Stimulated activated CD4-positive, alpha-beta T cell treated with anti-CD3 and anti-CD28 coated beads, Interleukin-12 subunit alpha, Interleukin-12 subunit beta, amount 100 ng/mL, for 24 hours (primary cell): ENCODE measurements at regions not wholly inside any gene's neighbourhood (a gene's known extent, or its start where the extent isn't known, plus 50 kb on each side); places are given as distances from the start of the nearest gene placed in this dataset.

ENCODE experiments used
- DNase-seq, 2 experiments: peaks; one replicate each; pipeline ENCODE4 v3.0.0-alpha.2; 2020; ENCODE audit warnings: low read depth in 2 of 2

- DNase-seq = no peak
Measured at GRCh38 chr2:146301287-146301686, 1543.5 kb upstream of the ACVR2A start.

- DNase-seq = no peak
Measured at GRCh38 chr2:146295080-146295670, 1549.7 kb upstream of the ACVR2A start.

- DNase-seq = no peak
Measured at GRCh38 chr2:146287281-146287680, 1557.5 kb upstream of the ACVR2A start.

GRCh38 chr2:146278881-146279280, 1565.9 kb upstream of the ACVR2A start:
- DNase-seq = no peak

- no peak for DNase-seq
Measured at GRCh38 chr2:146271131-146271831, 1573.5 kb upstream of the ACVR2A start.

- DNase-seq = no peak
Measured at GRCh38 chr2:146270618-146271017, 1574.2 kb upstream of the ACVR2A start.

GRCh38 chr2:146267093-146267492, 1577.7 kb upstream of the ACVR2A start:
- DNase-seq = no peak

- DNase-seq = no peak
Measured at GRCh38 chr2:146265656-146266055, 1579.2 kb upstream of the ACVR2A start.

- DNase-seq = no peak
Measured at GRCh38 chr2:146262606-146263005, 1582.2 kb upstream of the ACVR2A start.

GRCh38 chr2:146260551-146260950, 1584.3 kb upstream of the ACVR2A start:
- no peak for DNase-seq

- DNase-seq = no peak
Measured at GRCh38 chr2:146259816-146260215, 1585.0 kb upstream of the ACVR2A start.

- DNase-seq = no peak
Measured at GRCh38 chr2:146258071-146258470, 1586.8 kb upstream of the ACVR2A start.

- DNase-seq = no peak
Measured at GRCh38 chr2:146252119-146252518, 1592.7 kb upstream of the ACVR2A start.

GRCh38 chr2:146251328-146251727, 1593.5 kb upstream of the ACVR2A start:
- DNase-seq = no peak

GRCh38 chr2:146246736-146247523, 1597.9 kb upstream of the ACVR2A start:
- no peak for DNase-seq

GRCh38 chr2:146246002-146246735, 1598.7 kb upstream of the ACVR2A start:
- DNase-seq = no peak

- no peak for DNase-seq
Measured at GRCh38 chr2:146244830-146245229, 1600.0 kb upstream of the ACVR2A start.

- DNase-seq = no peak
Measured at GRCh38 chr2:146244131-146244530, 1600.7 kb upstream of the ACVR2A start.

GRCh38 chr2:146241023-146241422, 1603.8 kb upstream of the ACVR2A start:
- no peak for DNase-seq

GRCh38 chr2:146240391-146240790, 1604.4 kb upstream of the ACVR2A start:
- DNase-seq = no peak

GRCh38 chr2:146239392-146240135, 1605.3 kb upstream of the ACVR2A start:
- no peak for DNase-seq
